H9 (cell line): ENCODE measurements at regions not wholly inside any gene's neighbourhood (a gene's known extent, or its start where the extent isn't known, plus 50 kb on each side); places are given as distances from the start of the nearest gene placed in this dataset.

Experiments
- DNase-seq: peaks from one replicate; pipeline ENCODE4 v3.0.0-alpha.2; 2017
- H2AFZ ChIP-seq: one replicate; pipeline ENCODE4 v1.6.1; 2013; ENCODE audit warnings: mild to moderate bottlenecking, low read length, control low read depth, moderate library complexity
- H2AK5ac ChIP-seq: 2 replicates; pipeline ENCODE4 v1.6.1; 2013; ENCODE audit warnings: low read length, control low read depth, mixed read lengths; ENCODE audit not compliant: insufficient read length
- H2BK120ac ChIP-seq: one replicate; pipeline ENCODE4 v1.6.1; 2013; ENCODE audit warnings: low read depth, mild to moderate bottlenecking, low read length, control low read depth, inconsistent platforms; ENCODE audit not compliant: poor library complexity, severe bottlenecking
- H2BK12ac ChIP-seq: 2 replicates; pipeline ENCODE4 v1.6.1; 2013; ENCODE audit warnings: low read length, control low read depth, mixed read lengths, low read depth; ENCODE audit not compliant: insufficient read length
- H2BK15ac ChIP-seq: 2 replicates; pipeline ENCODE4 v1.6.1; 2013; ENCODE audit warnings: low read depth, low read length, control low read depth
- H2BK20ac ChIP-seq: one replicate; pipeline ENCODE4 v1.6.1; 2013; ENCODE audit warnings: low read depth, mild to moderate bottlenecking, low read length, control low read depth, inconsistent platforms; ENCODE audit not compliant: poor library complexity, severe bottlenecking
- H2BK5ac ChIP-seq: 2 replicates; pipeline ENCODE4 v1.6.1; 2013; ENCODE audit warnings: low read length, control low read depth, mixed read lengths; ENCODE audit not compliant: insufficient read length
- H3K14ac ChIP-seq: 2 replicates; pipeline ENCODE4 v1.6.1; 2013; ENCODE audit warnings: low read length, control low read depth; ENCODE audit not compliant: insufficient read depth
- H3K18ac ChIP-seq: 2 replicates; pipeline ENCODE4 v1.6.1; 2013; ENCODE audit warnings: low read depth, mild to moderate bottlenecking, mixed read lengths, low read length, control low read depth; ENCODE audit not compliant: insufficient read length
- H3K23ac ChIP-seq: 2 replicates; pipeline ENCODE4 v1.6.1; 2013; ENCODE audit warnings: low read length, control low read depth, mixed read lengths, low read depth; ENCODE audit not compliant: insufficient read length
- H3K23me2 ChIP-seq: 2 replicates; pipeline ENCODE4 v1.6.1; 2013; ENCODE audit warnings: low read depth, mild to moderate bottlenecking, mixed read lengths, low read length, control low read depth; ENCODE audit not compliant: insufficient read length, poor library complexity, severe bottlenecking
- H3K27ac ChIP-seq: 2 replicates; pipeline ENCODE4 v1.5.1; 2013; ENCODE audit warnings: low read length, control low read depth, mixed read lengths, low read depth; ENCODE audit not compliant: insufficient read length
- H3K27me3 ChIP-seq: 2 replicates; pipeline ENCODE4 v1.6.1; 2013; ENCODE audit warnings: low read length, control low read depth, inconsistent platforms; ENCODE audit not compliant: insufficient read depth
- H3K4ac ChIP-seq: 2 replicates; pipeline ENCODE4 v1.6.1; 2013; ENCODE audit warnings: low read depth, mild to moderate bottlenecking, control low read depth, inconsistent platforms, low read length, moderate library complexity
- H3K4me1 ChIP-seq: 2 replicates; pipeline ENCODE4 v1.6.1; 2013; ENCODE audit warnings: low read length, control low read depth, inconsistent platforms; ENCODE audit not compliant: insufficient read depth
- H3K4me2 ChIP-seq: 2 replicates; pipeline ENCODE4 v1.6.1; 2013; ENCODE audit warnings: low read length, control low read depth, mixed read lengths; ENCODE audit not compliant: insufficient read length, insufficient read depth
- H3K56ac ChIP-seq: 2 replicates; pipeline ENCODE4 v1.6.1; 2013; ENCODE audit warnings: low read depth, mild to moderate bottlenecking, mixed read lengths, low read length, control low read depth; ENCODE audit not compliant: insufficient read length
- H3K79me1 ChIP-seq: 2 replicates; pipeline ENCODE4 v1.6.1; 2013; ENCODE audit warnings: low read depth, mild to moderate bottlenecking, moderate library complexity, low read length, control low read depth, inconsistent platforms; ENCODE audit not compliant: insufficient read depth, poor library complexity, severe bottlenecking
- H3K79me2 ChIP-seq: 2 replicates; pipeline ENCODE4 v1.6.1; 2013; ENCODE audit warnings: low read length, control low read depth, inconsistent platforms; ENCODE audit not compliant: insufficient read depth
- H3K9ac ChIP-seq: 2 replicates; pipeline ENCODE4 v1.6.1; 2013; ENCODE audit warnings: low read length, control low read depth, mixed read lengths; ENCODE audit not compliant: insufficient read length; ENCODE audit errors: extremely low read depth
- H3K9me3 ChIP-seq: one replicate; pipeline ENCODE4 v1.6.1; 2013; ENCODE audit warnings: low read depth, low read length, inconsistent platforms; ENCODE audit not compliant: control insufficient read depth
- H3T11ph ChIP-seq: one replicate; pipeline ENCODE4 v1.6.1; 2013; ENCODE audit warnings: mild to moderate bottlenecking, low read length, control low read depth, inconsistent platforms
- H4K20me1 ChIP-seq: one replicate; pipeline ENCODE4 v1.6.1; 2013; ENCODE audit not compliant: control insufficient read depth, insufficient read length, insufficient read depth
- H4K5ac ChIP-seq: 2 replicates; pipeline ENCODE4 v1.6.1; 2013; ENCODE audit warnings: low read depth, mild to moderate bottlenecking, mixed read lengths, low read length, control low read depth; ENCODE audit not compliant: insufficient read length
- H4K8ac ChIP-seq: replicated peaks from 2 replicates; pipeline ENCODE4 v1.6.1; 2013; ENCODE audit warnings: low read length, control low read depth, mixed read lengths, low read depth; ENCODE audit not compliant: insufficient read length
- H4K91ac ChIP-seq: 2 replicates; pipeline ENCODE4 v1.6.1; 2013; ENCODE audit warnings: low read depth, mild to moderate bottlenecking, moderate library complexity, mixed read lengths, low read length, control low read depth; ENCODE audit not compliant: insufficient read length
- H3K27ac Mint-ChIP-seq, 3 experiments: 2 replicates in 2 of 3; 3 replicates in 1 of 3; pipeline ENCODE4 v1.8.0; 2020 to 2021; ENCODE audit warnings: mixed read lengths in 3 of 3, mild to moderate bottlenecking in 1 of 3, moderate library complexity in 1 of 3
- H3K27me3 Mint-ChIP-seq: 2 replicates; pipeline ENCODE4 v1.8.0; 2021; ENCODE audit warnings: low read depth, mild to moderate bottlenecking, moderate library complexity, mixed read lengths
- H3K36me3 Mint-ChIP-seq, 3 experiments: 2 replicates in 2 of 3; 3 replicates in 1 of 3; pipeline ENCODE4 v1.8.0; 2020 to 2021; ENCODE audit warnings: low read depth in 3 of 3, mixed read lengths in 3 of 3; ENCODE audit not compliant: insufficient read depth in 1 of 3
- H3K4me1 Mint-ChIP-seq, 2 experiments: 2 replicates each; pipeline ENCODE4 v1.8.0; 2020; ENCODE audit warnings: mixed read lengths in 2 of 2
- H3K4me3 Mint-ChIP-seq, 2 experiments: 2 replicates in 1 of 2; 3 replicates in 1 of 2; pipeline ENCODE4 v1.8.0; 2020 to 2021; ENCODE audit warnings: mild to moderate bottlenecking in 2 of 2, mixed read lengths in 2 of 2, moderate library complexity in 1 of 2
- H3K9me3 Mint-ChIP-seq, 2 experiments: 2 replicates in 1 of 2; 3 replicates in 1 of 2; pipeline ENCODE4 v1.8.0; 2020; ENCODE audit warnings: mild to moderate bottlenecking in 2 of 2, mixed read lengths in 2 of 2, moderate library complexity in 1 of 2
- WGBS: extraction: QIAGEN DNeasy Blood & Tissue Kit; methylation state at CpG from one replicate; pipeline ENCODE4 v1.1.7; 2013; ENCODE audit warnings: missing lambda C conversion rate, low lambda C conversion rate, mixed read lengths; ENCODE audit not compliant: insufficient read length; ENCODE audit errors: extremely low coverage; 5-methylcytosine and 5-hydroxymethylcytosine counted together
- TF ChIP-seq, protein P1 (sequence below): fragments of 200-600 bp; sonication (generic); conservative IDR thresholded peaks from 3 replicates; pipeline ENCODE4 v1.8.0; 2021; ENCODE audit warnings: antibody characterized with exemption, mild to moderate bottlenecking

DNA sequence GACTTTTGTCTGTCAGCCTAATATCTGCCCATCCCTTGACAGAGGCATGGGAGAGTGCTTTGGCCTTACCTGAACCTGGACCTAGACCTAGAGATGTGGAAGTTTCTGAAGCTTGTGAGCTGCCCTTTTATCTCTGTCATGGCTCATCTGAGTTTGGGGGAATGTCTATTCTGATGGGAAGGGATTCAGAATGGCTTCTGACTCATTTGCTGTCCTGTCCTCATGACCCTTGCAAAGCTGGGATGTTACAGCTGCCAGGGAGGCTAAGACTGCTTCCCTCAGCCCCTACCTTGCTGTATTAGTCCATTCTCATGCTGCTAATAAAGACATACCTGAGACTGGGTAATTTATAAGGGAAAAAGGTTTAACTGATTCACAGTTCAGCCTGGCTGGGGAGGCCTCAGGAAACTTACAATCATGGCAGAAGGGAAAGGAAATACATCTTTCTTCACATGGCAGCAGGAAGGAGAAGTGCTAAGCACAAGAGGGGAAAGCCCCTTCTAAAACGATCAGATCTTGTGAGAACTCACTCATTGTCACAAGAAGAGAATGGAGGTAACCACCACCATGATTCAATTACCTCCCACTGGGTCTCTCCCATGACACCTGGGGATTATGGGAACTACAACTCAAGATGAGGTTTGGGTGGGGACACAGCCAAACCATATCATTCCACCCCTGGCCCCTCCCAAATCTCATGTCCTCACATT is 252.2 kb downstream of the ERMARD start:
- Histone ChIP-seq H4K8ac (no peak overlapping the region), H2AK5ac (no peak overlapping the region), H3K27ac (no peak overlapping the region), H2AFZ (no peak overlapping the region), H2BK5ac (no peak overlapping the region), H3K79me1 (no peaks in the 10 kb centered on the region), H3K18ac (no peak overlapping the region), H4K5ac (no peak overlapping the region), H4K91ac (no peak overlapping the region), H2BK20ac (no peak overlapping the region), H3K27me3 (no peaks in the 10 kb centered on the region), H3K56ac (no peak overlapping the region), H3K4ac (no peak overlapping the region), H2BK12ac (no peak overlapping the region), H3K4me1 (peaks cover 11% of the 10 kb centered on the region; the same call in 1 of the 2 replicates), H3K23ac (no peak overlapping the region), H2BK120ac (no peak overlapping the region), H3T11ph (no peak overlapping the region), H4K20me1 (no peaks in the 10 kb centered on the region), H3K14ac (no peak overlapping the region), H2BK15ac (no peak overlapping the region), H3K9me3 (peaks cover 23% of the 10 kb centered on the region), H3K23me2 (peaks cover 8% of the 10 kb centered on the region), H3K9ac (no peak overlapping the region), H3K4me2 (no peak overlapping the region), H3K79me2 (no peaks in the 10 kb centered on the region)
- H3K4me3 Mint-ChIP-seq = no peak overlapping the region
- DNase-seq = no peak
- peaks cover 26 to 36% of the 10 kb centered on the region in 2 experiments for H3K4me1 Mint-ChIP-seq
- peaks cover 32 to 54% (median 50%) of the 10 kb centered on the region in 3 experiments for H3K36me3 Mint-ChIP-seq
- peaks cover 53 to 64% of the 10 kb centered on the region in 2 experiments for H3K9me3 Mint-ChIP-seq
- TF ChIP-seq, protein P1, sequence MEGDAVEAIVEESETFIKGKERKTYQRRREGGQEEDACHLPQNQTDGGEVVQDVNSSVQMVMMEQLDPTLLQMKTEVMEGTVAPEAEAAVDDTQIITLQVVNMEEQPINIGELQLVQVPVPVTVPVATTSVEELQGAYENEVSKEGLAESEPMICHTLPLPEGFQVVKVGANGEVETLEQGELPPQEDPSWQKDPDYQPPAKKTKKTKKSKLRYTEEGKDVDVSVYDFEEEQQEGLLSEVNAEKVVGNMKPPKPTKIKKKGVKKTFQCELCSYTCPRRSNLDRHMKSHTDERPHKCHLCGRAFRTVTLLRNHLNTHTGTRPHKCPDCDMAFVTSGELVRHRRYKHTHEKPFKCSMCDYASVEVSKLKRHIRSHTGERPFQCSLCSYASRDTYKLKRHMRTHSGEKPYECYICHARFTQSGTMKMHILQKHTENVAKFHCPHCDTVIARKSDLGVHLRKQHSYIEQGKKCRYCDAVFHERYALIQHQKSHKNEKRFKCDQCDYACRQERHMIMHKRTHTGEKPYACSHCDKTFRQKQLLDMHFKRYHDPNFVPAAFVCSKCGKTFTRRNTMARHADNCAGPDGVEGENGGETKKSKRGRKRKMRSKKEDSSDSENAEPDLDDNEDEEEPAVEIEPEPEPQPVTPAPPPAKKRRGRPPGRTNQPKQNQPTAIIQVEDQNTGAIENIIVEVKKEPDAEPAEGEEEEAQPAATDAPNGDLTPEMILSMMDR = no peak
- no CpG with 5 or more reads among the region's 1 CpG for WGBS
- H3K27ac Mint-ChIP-seq = no peak overlapping the region
- H3K27me3 Mint-ChIP-seq = peaks cover 23% of the 10 kb centered on the region
